Inferior parietal cortex (tissue), 1 donor: ENCODE measurements at regions not wholly inside any gene's neighbourhood (a gene's known extent, or its start where the extent isn't known, plus 50 kb on each side); places are given as distances from the start of the nearest gene placed in this dataset.

Experiments used
- DNase-seq: peaks from one replicate; pipeline ENCODE4 v3.0.0-alpha.2; 2016; ENCODE audit errors: extremely low spot score

DNA sequence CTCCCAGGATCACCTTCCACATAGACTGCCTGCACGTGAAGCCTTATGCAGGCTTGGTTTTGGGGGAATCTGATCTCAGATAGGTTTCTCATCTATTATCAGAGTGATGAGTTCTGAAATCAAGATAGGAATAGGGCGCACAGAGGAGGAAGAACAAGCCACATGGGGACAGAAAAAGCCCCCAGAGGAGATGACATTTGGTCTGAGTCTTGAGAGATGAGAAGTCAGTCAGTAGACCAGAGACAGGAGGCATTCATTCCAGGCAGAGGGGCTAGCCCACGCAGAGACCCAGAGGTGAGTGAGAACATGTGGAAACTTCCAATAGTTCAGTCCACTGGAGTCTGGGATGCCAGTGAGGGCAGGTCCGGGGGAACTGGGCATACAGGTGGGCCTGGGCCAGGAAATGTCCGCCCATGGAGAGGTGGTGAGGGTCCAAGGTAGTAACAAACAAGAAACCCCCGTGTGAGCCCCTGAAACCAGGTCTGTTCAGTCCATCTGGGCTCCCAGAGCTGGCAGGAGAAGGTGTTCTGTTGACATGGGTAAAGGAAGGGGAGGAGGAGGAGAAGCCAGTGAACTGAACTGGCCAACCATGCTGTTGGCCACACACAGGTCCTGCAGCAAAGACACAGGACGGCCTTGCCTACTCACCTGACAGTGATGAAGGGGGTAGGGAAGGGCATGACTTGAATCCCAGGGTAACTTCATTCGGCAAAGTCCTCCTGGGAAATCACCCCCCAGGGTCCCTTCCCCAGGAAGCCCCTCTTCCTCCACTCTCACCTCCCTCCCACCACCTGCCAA, 69.3 kb upstream of the SMNDC1 start:
- no peak for DNase-seq

GRCh38 chr10:110375121-110375520, 70.4 kb upstream of the SMNDC1 start:
- no peak for DNase-seq

DNA sequence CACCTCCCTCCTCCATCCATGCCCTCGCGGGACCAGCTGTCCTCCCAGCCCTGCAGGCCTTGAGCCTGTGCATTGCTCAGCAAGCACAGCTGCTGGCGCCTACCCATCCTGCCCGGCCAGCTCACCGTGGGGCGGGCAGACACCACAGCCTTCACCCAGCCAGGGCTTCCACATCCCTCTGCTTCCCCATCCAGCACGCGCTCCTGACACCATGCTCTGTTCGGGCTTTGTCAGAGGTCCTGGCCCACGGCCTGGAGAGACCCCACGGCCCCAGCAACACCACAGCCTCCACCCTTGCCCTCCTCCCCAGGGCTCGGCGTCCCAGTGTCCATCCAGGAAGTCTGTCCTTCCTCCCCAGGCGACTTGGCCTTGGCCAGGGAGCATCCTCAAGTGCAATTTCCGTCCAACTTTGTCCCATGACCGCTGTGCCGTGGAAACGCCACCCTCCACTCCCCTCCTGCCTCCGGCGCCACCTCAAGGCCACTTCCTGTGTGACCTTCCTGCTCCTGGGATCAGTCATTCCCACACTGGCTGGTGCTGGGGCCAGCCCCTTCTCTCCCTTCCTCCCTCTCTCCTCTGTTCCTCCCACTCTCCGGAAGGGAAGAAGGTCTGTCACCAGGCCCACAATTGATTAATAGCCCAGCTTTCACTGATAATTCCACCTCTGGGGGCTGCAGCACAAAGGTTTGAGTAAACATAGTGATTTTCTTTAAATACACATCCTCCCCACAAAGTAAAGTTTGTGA, 71.5 kb upstream of the SMNDC1 start:
- DNase-seq = no peak

DNA sequence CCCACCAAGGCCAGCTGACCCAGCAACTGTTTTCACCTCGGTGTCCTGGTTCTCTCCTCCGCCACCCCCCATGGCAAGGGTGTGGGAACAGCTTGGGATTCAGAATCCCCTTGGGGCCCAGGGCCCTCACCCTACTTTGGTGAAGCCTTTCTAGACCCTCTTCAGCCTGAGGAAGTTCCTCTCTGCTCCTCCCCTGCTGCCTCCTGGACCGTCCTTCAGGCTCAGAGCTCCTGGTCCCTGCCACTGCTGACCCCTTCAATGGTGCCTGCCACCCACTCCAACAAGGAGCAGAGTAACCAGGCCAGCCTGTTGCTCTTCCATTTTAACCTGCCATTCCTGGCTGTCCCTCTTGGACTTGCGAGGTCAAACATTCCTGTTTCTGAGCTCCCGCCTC, 72.0 kb upstream of the SMNDC1 start:
- DNase-seq = no peak

GRCh38 chr10:110378006-110378405, 73.3 kb upstream of the SMNDC1 start:
- DNase-seq = no peak

DNA sequence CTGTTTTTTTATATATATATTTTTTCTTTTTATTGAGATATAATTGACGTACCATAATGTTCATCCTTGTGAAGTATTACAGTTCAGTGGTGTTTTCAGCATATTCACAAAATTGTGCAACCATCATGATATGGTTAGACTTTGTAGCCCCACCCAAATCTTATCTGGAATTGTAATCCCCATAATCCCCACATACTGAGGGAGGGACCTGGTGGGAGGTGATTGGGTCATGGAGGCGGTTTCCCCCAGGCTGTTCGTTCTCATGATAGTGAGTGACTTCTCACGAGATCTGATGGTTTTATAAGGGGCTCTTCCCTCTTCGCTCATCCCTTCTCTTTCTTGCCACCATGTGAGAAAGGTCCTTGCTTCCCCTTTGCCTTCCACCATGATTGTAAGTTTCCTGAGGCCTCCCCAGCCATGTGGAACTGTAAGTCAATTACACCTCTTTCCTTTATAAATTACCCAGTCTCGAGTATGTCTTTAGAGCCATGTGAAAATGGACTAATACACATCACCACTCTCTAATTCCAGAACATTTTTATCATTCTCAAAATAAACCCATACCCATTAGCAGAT, 73.9 kb upstream of the SMNDC1 start:
- no peak for DNase-seq

GRCh38 chr10:110379831-110380230, 75.1 kb upstream of the SMNDC1 start:
- no peak for DNase-seq

GRCh38 chr10:110380293-110380692, 75.6 kb upstream of the SMNDC1 start:
- DNase-seq = no peak

DNA sequence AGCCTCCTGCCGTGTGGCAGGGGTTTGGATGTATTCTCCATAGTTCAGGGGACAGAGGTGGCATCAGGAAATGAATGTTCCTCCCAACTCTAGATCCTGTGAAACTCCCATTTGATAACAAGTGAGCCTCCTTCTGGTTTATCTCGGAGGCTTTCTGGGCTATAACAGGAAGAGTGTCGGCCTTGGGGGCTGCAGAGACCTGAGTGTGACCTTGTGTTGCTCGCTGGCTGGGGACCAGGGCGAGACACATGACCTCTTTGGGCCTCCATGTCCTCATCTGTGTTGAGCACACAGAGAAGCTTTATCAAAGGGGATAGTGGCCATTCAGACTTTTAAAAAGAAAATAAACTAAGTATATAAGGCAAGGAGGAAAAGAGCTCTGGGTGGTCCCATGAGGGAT, 78.0 kb upstream of the SMNDC1 start:
- DNase-seq = no peak

DNA sequence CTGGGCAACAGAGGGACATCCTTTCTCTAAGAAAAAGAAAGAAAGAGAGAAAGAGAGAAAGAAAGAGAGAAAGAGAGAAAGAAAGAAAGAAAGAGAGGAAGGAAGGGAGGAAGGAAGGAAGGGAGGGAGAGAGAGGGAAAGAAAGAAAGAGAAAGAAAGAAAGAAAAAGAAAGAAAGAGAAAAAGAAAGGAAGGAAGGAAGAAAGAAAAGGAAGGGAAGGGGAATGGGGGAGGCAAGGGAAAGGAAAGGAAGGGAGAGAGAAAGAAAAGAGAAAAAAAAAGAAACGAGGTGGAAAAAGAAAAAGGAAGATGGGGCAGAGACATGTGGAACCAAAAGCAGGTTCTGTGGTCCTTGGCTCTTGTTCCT, 82.9 kb upstream of the SMNDC1 start:
- DNase-seq = no peak

GRCh38 chr10:110387983-110388686, 83.4 kb upstream of the SMNDC1 start:
- no peak for DNase-seq

- DNase-seq = no peak
These were observed 84.0 kb upstream of the SMNDC1 start for GRCh38 chr10:110388687-110389052.

DNA sequence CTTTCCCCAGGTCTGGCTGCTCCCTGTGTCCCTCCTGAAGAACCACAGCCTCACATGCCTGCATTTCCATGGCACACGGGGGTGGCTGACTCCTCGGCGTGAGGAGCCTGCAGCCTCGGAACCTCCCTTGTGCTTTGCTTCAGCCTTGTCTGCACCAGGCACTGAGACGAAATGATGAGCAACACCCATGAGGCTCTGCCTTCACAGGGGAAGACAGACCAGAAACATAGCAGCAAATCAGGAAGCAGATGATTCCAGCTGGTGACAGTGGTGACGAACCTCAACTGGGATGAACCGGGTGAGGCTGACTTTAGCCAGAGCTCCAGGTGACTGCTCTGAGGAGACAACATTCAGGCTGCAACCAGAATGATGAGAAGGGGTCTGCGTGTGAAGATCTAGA, 84.5 kb upstream of the SMNDC1 start:
- DNase-seq = no peak

DNA sequence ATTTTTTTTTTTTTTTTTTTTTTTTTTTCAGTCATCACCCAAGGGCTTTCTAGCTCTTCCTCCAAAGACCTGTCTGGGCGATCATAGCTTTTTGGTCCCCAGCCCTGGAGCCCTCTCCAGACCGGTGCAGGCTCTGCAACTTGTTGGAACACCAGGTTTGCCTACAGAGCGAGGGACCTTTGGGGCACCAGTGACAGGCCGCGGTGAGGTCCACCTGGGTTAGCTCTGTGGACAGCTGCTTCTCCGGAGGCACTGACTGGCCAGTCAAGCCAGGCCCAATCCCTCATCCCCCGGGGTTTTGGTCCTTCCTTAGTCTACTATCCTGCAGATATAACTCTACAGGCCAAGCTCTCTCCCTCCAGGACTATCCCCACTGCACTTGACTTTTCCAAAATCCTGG, 86.8 kb upstream of the SMNDC1 start:
- no peak for DNase-seq

- no peak for DNase-seq
These were observed 87.4 kb upstream of the SMNDC1 start for GRCh38 chr10:110392121-110392520.

DNA sequence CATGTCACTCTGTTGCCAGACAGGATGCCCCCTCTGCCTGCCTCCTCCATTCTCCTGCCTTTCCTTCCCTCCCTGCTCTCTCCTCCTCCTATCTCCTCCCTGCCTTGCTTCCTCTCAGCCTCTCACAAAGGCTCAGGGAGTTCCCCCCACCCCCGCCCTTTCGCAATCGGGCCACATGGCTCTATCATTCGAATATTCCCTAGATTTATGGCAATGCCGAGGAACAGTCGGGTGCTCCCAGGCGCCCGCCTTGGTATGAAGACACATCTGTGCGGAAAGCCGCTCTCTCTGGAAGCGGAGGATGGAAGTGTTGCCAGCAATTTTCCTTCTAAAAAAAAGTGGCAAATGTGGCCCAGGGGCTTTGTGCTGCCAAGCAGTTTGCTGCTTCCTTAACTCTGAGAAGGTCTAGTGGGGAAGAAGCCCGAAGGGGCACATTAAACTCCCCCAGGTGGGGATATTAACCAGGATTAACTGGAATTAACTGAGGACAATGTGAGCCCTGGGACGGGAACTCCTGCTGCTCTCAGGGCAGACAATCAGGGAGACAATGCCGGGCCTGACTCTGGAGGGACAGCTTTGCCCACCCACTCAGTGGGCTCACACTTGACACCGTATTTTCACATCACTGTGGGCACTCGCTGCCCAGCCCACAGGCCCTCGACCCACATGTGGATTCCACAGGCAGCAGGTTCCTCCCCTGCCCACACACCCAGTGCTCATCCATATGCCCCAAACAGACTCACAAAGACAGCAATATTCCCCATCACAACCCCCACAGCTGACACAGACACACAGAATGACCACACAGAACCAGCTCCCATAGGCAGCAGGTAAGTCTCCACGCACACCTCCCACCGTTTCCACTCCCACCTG, 88.4 kb upstream of the SMNDC1 start:
- no peak for DNase-seq

DNA sequence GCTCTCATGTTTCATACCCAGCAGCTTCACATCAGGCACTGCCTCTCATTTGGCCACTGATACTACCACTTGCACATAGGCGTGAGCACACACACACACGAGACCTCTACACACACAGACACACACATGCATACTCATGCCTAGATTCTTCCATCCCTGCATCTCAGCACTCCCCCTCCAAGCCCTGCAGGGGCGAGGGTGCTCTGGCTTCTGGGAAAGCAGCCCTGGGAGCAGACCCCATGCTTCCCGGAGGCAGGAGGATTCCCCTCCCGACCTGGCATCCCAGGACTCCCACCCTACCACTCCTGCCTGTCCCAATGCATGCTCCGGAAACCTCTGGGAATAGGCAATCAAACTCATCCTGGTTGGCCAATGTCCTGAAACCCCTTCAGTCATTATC, 89.1 kb upstream of the SMNDC1 start:
- no peak for DNase-seq

- no peak for DNase-seq
These were observed 89.6 kb upstream of the SMNDC1 start for GRCh38 chr10:110394296-110394695.

- no peak for DNase-seq
These were observed 90.2 kb upstream of the SMNDC1 start for GRCh38 chr10:110394898-110395297.

GRCh38 chr10:110395350-110396283, 90.9 kb upstream of the SMNDC1 start:
- DNase-seq = no peak
